ENCODE measurements at regions not wholly inside any gene's neighbourhood (a gene's known extent, or its start where the extent isn't known, plus 50 kb on each side); places are given as distances from the start of the nearest gene placed in this dataset.

DNA sequence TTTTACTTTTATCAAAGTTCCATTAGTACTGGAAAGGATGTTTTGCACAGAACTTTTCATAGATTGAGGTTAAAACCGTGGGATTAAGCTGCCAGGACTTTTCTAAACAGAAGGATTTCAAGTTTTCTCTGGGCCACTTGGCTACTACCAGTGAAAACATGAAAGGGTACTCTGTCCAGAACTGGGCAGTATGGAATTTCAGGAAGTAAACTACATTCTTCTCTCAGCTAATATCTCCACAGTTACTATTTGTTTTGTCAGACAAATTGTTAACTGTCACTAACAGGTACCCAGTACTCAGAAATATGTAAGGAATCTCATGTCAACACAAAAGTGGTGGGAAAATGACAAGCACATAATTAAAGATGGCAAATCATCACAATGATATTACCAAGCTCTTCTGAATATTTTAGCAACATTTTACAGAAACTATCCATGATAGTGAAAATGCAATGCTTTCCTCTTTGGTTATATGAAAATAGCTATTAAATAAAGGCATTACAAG, 454.4 kb downstream of the C4orf33 start:
- DNase-seq, result no peak

DNA sequence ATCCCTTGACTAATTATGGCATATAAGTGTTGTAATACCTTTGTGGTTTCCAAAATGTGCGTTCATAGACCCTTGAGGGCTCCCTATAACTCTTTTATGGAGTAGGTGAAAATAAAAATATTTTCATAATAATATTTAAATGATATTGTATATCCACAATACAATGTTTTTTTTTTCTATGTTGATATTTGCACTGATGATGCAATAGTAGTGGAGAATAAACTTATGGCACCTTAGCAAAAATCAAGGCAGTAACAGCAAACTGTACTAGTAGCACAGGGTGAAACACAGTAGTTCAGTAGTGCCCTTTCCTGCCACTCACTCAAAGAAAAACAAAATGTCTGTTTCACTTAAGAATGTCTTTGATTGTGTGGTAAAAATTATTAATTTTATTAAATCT, 465.3 kb downstream of the C4orf33 start:
- no peak for DNase-seq

DNA sequence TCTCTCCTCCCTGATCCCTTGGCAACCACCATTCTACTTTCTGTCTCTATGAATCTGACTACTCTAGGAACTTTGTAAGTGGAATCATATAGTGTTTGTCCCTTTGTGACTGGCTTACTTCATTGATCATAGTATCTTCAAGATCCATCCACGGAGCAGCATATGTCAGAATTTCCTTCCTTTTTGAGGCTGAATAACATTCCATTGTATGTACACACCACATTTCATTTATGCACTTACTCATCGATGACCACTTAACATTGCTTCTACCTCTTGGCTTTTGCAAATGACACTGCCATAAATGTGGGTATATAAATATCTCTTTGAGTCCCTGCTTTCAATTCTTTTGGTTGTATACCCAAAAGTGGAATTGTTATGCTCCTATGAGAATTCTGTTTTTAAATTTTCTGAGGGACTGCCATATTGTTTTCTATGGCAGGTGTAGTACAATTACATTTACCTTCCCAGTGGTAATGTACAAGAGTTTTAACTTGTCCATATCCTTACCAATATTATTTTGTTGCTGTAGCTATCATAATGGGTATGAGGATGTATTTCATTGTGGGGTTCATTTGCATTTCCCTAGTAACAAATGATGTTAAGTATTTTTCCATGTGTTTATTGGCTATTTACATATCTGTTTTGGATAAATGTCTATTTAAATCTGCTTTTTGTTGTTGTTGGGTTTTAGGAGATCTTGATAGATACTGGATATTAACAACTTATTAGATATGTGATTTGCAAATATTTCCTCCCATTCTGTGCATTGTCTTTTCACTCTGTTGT, 466.1 kb downstream of the C4orf33 start:
- no peak for DNase-seq

DNA sequence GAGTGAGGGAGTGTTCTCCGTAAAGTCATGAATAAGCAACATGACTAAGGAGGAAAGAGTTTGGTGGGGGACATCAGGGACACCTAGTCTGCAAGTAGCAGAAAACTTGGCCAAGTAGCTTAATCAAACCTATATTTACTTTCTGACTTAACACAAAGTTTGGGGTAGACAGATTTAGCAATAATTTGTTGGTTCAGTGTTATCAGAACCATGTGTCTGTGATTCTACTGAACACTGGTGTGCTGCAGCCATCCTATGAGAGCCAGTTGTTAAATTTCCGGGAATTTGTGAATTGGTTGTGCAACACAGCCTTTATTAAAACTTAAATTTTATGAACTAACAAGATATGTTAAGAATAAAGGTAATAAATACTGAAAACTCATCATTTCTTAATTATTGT, 469.3 kb downstream of the C4orf33 start:
- DNase-seq, result no peak

DNA sequence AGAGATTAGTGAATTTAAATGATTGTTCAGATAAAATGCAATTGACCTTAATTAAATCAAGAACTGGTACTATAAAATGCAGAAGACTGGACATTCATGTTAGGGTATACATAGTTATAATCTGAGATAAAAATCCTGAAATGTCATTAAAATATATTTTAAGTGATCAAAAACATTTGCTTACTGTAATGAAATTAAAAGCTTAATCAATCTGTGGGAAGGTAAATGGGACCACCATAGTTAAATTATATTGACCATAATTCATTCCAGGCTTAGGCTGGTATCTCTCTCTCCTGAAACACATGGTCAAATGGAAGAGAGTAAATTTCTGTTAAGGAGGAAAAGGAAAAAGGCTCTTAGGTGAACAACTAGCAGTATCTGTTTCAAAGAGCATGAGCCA, 474.4 kb downstream of the C4orf33 start:
- DNase-seq, result no peak

GRCh38 chr4:129578336-129578735, 482.4 kb downstream of the C4orf33 start:
- no peak for DNase-seq

DNA sequence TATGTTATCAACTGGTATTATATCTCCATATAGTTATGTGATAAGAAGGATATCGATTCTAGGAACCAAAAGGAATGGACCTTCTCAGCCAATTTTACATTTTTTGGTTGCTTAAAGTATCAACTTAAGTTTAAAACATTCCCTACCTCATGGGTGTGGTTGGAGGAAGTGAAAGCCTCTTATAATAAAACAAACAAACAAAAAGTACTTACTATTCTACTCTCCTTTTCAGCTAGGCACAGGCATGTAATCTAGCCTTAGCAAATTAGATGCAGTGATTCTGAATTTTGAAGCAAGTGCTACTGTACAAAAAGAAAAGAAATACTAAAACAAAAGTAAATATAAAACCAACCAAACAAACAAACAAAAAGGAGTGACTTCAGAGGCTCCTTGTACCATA, 485.4 kb downstream of the C4orf33 start:
- DNase-seq, result no peak

DNA sequence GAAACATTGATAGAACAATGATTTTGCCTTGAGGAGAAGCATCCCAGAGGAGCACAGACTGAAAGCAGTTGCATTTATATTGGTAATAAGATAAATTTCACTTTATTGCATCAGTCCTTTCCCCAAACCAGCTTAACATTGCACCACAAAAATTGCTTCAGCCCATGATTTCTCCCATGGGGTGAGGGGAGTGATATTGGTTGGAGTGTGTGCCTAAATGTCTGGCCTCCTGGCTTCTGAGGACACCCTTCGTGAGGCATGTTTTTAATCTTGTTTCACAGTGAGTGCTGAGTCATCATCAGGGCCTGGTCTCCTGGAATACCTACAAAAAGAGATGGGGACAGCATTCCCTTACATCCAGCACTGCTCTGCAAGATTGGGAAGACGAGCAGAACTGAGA, 487.9 kb downstream of the C4orf33 start:
- DNase-seq, result no peak

- DNase-seq, result no peak
Observed at GRCh38 chr4:129598582-129598981, 502.6 kb downstream of the C4orf33 start.

DNA sequence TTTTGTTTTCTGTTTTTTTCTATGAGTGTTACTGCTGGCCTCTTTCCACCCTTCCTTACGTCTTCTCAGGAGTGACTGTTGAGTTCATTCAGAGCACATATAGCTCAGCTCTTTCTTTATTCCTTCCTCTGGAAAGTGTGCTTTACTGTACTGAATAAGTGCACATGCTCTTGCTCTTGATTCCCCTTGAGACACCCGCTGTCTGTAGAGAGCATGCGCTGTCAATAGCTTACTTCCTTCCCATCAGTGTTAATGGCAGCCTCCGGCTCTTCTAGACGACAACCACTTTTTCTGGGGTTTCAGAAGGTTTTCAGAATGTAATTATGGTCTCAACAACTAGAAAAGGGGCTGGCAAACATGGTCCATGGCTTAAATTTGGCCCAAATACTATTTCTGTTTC, 504.9 kb downstream of the C4orf33 start:
- DNase-seq, result no peak

DNA sequence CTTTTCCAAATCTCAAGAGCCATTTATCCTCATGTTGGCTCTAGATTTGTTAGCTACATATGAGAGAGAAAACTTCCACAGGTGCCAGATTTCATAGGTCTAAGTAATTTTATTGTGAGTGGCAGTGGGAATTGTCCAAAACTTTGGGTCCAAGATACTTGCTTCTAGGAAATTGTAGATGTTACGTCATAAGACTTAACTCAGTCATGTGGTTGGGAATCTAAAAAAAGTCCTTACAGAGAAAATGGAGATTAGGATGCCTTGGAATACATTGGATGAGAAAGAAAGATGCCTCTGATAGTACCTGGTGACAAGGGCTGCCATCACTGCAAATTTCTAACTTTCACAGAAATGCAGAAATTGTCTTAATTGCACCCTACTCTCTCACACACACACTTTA, 506.5 kb downstream of the C4orf33 start:
- DNase-seq, result no peak

- no peak for DNase-seq
Observed at GRCh38 chr4:129603241-129603931, 507.4 kb downstream of the C4orf33 start.

- DNase-seq, result no peak
Observed at GRCh38 chr4:129604632-129605255, 508.8 kb downstream of the C4orf33 start.

GRCh38 chr4:129614611-129615010, 518.7 kb downstream of the C4orf33 start:
- no peak for DNase-seq

DNA sequence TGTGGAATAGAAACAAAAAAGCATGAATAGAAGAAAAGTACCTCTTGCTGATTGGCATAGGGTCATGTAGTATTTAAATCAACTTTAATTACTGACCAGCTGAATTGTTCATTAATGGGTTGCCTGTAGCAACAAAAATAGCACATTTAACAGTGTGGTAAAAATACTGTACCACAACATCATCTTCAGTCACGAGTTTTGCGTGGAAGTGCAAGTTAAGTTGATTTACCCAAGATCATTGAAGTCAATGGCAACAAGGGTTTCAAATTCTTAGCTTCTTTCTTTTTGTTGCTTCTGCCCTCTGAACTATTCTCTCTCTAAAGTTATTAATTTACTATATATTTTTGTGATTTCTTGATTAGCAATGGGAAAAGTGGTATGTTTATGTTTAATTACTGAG, 526.6 kb downstream of the C4orf33 start:
- no peak for DNase-seq

DNA sequence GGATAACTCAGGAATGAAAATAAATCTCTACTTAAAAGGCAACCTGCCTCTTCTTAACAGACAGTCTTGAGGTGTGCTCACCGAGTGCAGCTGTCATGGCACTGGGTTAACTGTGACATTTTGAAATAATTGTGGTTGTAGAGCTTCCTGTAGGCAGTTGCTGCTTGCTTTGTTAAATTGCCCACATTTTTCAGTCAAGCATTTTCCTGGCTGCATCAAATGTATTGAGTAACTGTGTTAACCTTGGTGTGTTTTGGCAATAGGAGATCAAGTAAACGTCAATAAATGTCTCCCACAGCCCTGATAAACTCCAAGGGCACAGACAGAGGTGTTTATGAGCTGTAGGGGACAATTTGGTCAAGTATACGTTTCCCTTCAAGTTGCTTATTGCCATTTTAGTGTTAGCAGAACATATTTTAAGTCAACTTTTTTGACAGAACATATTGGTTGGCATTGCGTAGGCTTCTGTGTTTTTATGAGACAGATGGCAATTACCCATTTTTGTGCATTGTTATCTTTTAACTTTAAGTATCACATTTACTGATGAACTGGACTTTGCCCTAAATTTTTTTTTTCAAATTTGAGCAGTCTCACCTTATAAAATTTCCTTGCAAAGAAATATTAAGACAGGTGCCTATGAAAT, 527.4 kb downstream of the C4orf33 start:
- DNase-seq, result no peak

- no peak for DNase-seq
Observed at GRCh38 chr4:129641179-129641578, 545.2 kb downstream of the C4orf33 start.

- no peak for DNase-seq
Observed at GRCh38 chr4:129645461-129645860, 549.5 kb downstream of the C4orf33 start.

- no peak for DNase-seq
Observed at GRCh38 chr4:129668092-129668491, 572.1 kb downstream of the C4orf33 start.

DNA sequence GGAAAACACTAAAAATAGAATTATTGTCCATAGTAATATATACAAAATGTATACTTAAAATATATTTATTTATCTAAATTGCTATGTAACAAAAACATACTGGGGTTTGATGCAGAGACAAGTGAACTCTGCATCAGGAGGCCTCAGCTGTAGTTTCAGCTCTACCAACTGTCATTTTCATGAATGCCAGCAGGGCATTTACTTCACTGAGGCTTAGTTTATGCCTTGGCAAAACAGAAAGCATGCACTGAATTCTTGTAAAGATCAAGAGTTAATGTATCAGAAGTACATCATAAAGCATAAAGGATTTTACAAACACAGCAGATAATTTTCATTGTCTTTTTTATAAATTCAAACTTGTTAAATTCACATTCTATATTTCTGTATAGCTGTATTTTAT, 577.0 kb downstream of the C4orf33 start:
- no peak for DNase-seq

DNA sequence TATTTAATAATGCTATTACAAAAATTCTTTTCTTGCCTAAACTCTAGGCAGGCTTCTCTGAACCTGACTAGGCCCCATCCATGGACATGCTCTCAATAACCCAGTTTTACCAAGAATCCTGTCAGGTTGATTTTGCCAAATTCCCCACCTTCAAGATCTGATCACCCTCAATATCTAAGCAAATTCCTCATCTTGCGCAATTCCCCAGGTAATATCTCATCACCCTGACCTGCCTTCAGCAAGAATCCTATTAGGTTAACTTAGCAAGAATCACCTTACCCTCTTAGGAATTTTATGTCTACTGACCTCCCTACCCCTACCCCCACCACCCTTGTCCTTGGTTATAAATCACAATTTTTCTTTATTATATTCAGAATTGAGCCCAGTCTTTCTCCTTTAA, 579.1 kb downstream of the C4orf33 start:
- DNase-seq, result no peak

GRCh38 chr4:129676934-129677333, 581.0 kb downstream of the C4orf33 start:
- no peak for DNase-seq

DNA sequence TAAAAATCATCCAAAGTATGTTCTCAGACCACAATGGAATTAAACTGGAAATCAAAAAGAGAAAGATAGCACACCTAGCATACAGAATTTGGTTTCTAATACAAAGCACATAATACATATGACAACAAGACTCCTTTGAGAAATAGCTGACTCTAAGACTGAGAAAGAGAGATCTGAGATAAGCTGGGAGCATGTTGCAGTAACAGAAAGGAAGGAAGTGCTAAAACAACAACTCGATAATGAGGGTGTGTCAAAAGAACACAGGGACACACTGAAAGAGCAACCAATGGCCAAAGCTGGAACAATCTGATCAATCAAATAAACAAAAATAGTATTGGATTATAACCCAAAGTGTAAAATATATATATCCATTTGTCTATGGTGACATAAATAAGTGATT, 586.6 kb downstream of the C4orf33 start:
- no peak for DNase-seq
